ENCODE measurements at regions not wholly inside any gene's neighbourhood (a gene's known extent, or its start where the extent isn't known, plus 50 kb on each side); places are given as distances from the start of the nearest gene placed in this dataset.

GRCh38 chr1:86636898-86637297 is 67.5 kb upstream of the SH3GLB1 start:
- BruUV-seq (replicated peaks) = no TSS peak
- CTCF ChIA-PET = interaction anchor here (0.9 kb wide), 1 partner anchor 13 kb away, joined by 3 read pairs; no protein-coding TSS in a partner anchor

More at GRCh38 chr1:86636898-86637297, 67.5 kb upstream of the SH3GLB1 start:
- Histone ChIP-seq H3K79me2 (ENCODE audit: control insufficient read depth, insufficient read depth, low read length) (no peaks in the 10 kb centered on the region), H3K36me3 (ENCODE audit: control insufficient read depth in 2 of 2, extremely low read depth in 1 of 2, insufficient read depth in 2 of 2, low read length in 2 of 2) (no peaks in the 10 kb centered on the region), H3K9me1 (replicated peaks; ENCODE audit: control insufficient read depth, extremely low read depth, insufficient read depth, low read length) (no peaks in the 10 kb centered on the region), H3K9ac (replicated peaks; ENCODE audit: extremely low read depth, insufficient read depth, low read length) (no peak overlapping the region), H3K27ac (ENCODE audit: insufficient read depth, low read depth, low read length) (no peak overlapping the region), H3K4me2 (ENCODE audit: insufficient read depth, low read length) (no peak overlapping the region), H3K9me3 (replicated peaks; ENCODE audit: control insufficient read depth, insufficient read depth, low read length) (no peaks in the 10 kb centered on the region), H3K4me1 (ENCODE audit: control insufficient read depth, extremely low read depth, insufficient read depth, low read length) (no peaks in the 10 kb centered on the region), H3K27me3 (ENCODE audit: control insufficient read depth in 2 of 2, insufficient read depth in 2 of 2, low read length in 2 of 2) (no peaks in the 10 kb centered on the region), H2AFZ (ENCODE audit: low read depth, low read length) (no peak overlapping the region), H3K4me3 (replicated peaks in 1 of 3; ENCODE audit: insufficient read depth in 1 of 3, low read depth in 1 of 3, low read length in 3 of 3) (no peak overlapping the region), H4K20me1 (replicated peaks; ENCODE audit: control insufficient read depth, extremely low read depth, insufficient read depth, low read length) (no peaks in the 10 kb centered on the region)
- FAIRE-seq = no peak
- intact Hi-C loops (cut with micrococcal nuclease) (no loop called here), dilution Hi-C loops (cut with MboI; ENCODE audit: extremely low pct_ligation_motif_present, low sequenced_read_pairs) (no loop called here)
- POLR2A ChIA-PET = no interaction called here
- no peak for TF ChIP-seq EZH2 (IDR thresholded peaks at IDR 0.05; ENCODE audit: borderline replicate concordance, low read depth, low read length, severe bottlenecking)
- no peak for TF ChIP-seq JUN (IDR thresholded peaks at IDR 0.05; ENCODE audit: borderline replicate concordance, insufficient read depth, insufficient read length, low read depth)
- TF ChIP-seq MYC (IDR thresholded peaks at IDR 0.05; ENCODE audit: low read depth, low read length) = no peak
- TF ChIP-seq FOS (IDR thresholded peaks at IDR 0.05; ENCODE audit: borderline replicate concordance, insufficient read depth, low read length) = no peak
- no peak for TF ChIP-seq CTCF (IDR thresholded peaks at IDR 0.05; ENCODE audit: extremely low read depth in 1 of 2, insufficient read depth in 1 of 2, low read depth in 1 of 2, low read length in 2 of 2)
- TF ChIP-seq GATA2 (IDR thresholded peaks at IDR 0.05; ENCODE audit: insufficient read depth, insufficient read length, low read depth, low read length) = no peak
- no peak for TF ChIP-seq MAX (IDR thresholded peaks at IDR 0.05; ENCODE audit: insufficient read depth, insufficient read length)
- TF ChIP-seq POLR2AphosphoS5 (IDR thresholded peaks at IDR 0.05; ENCODE audit: insufficient read depth, low read depth, low read length) = no peak
- no peak for TF ChIP-seq POLR2A (IDR thresholded peaks at IDR 0.05; ENCODE audit: low read depth, low read length)
- DNase-seq (ENCODE audit: low read depth, low spot score) = no peak

Measured in endothelial cell of umbilical vein (primary cell).